GM12864 (cell line): ENCODE measurements at regions not wholly inside any gene's neighbourhood (a gene's known extent, or its start where the extent isn't known, plus 50 kb on each side); places are given as distances from the start of the nearest gene placed in this dataset.

Source experiments
- DNase-seq: peaks from one replicate; pipeline ENCODE4 v3.0.0-alpha.2; 2011; ENCODE audit warnings: low read depth
- H3K4me3 ChIP-seq: 2 replicates; pipeline ENCODE4 v1.5.1; 2011; ENCODE audit warnings: mild to moderate bottlenecking, low read depth, low read length, control low read depth
- TF ChIP-seq, protein P1 (sequence below): IDR thresholded peaks from 2 replicates; pipeline ENCODE4 v1.5.1; 2011; ENCODE audit warnings: low read depth, mild to moderate bottlenecking, moderate library complexity, low read length, control low read depth, inconsistent platforms; ENCODE audit errors: missing control alignments

DNA sequence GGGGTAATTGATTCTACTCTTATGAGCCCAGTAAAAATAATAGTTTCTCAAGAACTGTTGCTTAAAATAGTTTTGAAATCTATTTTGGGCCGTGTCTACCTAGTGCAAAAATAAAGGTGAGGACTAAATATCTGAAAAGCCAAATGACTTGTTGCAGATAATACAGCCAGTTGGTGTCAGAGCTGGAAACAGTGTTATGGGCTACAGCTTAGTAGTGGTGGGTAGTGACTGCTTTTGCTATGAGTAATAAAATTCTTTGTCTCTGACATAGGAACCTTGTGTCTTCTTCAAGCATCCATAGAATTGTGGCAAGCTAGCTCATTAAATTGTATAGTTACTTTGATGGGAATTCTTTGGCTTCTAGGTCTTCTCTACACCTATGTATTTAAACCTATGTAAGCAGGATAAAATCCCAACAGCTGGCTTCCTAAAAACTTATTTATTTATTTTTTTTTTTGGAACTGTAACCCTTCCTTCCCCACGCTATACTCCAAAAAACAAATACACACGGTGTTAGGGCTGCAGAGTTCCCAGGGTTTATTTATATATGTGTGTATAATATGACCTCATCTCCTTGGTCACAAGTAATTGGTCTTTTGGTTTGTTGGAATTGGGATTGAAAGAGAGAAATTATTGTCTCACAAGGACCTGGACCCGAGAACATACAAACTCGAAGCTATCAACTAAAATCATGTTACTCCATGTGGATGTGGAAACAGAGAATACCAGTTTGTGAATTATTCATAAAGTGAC, 138.0 kb downstream of the NUDT12 start:
- TF ChIP-seq, protein P1, sequence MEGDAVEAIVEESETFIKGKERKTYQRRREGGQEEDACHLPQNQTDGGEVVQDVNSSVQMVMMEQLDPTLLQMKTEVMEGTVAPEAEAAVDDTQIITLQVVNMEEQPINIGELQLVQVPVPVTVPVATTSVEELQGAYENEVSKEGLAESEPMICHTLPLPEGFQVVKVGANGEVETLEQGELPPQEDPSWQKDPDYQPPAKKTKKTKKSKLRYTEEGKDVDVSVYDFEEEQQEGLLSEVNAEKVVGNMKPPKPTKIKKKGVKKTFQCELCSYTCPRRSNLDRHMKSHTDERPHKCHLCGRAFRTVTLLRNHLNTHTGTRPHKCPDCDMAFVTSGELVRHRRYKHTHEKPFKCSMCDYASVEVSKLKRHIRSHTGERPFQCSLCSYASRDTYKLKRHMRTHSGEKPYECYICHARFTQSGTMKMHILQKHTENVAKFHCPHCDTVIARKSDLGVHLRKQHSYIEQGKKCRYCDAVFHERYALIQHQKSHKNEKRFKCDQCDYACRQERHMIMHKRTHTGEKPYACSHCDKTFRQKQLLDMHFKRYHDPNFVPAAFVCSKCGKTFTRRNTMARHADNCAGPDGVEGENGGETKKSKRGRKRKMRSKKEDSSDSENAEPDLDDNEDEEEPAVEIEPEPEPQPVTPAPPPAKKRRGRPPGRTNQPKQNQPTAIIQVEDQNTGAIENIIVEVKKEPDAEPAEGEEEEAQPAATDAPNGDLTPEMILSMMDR = no peak
- H3K4me3 ChIP-seq = no peak overlapping the region
- no peak for DNase-seq

DNA sequence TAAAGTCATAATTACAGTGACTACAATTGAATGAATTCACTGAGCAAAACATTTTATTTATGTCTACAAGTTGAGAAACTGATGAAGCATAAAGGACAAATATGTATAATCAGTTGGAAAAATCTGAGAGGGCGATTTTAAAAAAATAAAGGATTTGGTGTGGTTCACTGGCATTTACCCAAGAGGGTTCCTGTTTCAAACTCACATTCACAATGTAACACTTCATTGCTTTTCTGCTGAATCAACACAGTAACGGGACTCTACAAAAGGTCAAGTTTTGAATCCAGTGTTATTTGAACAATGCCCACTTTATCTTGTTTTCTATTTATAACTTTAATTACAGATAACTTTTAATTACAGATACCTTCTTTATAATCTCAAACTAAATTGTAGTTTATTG, 138.6 kb downstream of the NUDT12 start:
- no peak for DNase-seq
- TF ChIP-seq, protein P1 = no peak
- no peak overlapping the region for H3K4me3 ChIP-seq

DNA sequence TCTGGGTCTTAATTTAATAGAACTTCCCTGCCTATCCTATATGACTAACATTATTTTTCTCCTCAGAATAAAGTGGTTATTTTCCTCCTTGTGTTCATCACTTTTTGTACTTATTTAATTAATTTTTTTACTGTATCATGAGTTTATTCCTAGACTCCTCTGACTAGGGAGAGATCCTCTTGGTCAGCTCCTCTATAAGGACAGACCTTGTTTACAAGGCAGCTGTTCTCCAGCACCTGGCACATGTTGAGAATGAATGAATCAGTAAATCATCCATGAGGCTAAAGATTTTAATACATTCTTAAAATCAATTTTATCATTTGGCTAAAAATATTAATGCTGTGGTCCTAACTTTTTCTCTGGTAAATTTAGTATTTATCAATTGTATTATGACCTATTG, 139.8 kb downstream of the NUDT12 start:
- no peak for DNase-seq
- H3K4me3 ChIP-seq = no peak overlapping the region
- TF ChIP-seq, protein P1 = no peak

DNA sequence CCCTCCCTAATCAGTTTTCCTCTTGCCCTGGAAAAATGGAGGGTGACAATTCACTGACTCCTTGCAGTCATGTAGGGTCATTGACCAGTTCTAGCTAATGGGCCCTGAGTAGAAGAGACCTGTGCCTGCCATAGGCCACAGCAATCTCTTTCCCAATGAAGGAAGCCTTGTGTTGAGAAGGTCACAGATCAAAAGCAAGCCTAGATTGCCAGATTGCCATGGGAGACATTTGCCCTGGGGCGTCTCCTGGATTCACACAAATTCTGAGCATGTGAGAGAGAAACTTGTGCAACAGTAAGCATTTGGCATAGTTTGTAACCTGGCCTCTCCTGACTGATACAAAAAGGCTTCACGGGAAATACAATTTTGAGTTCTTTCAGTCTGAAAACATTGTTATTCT, 148.0 kb downstream of the NUDT12 start:
- H3K4me3 ChIP-seq = no peak overlapping the region
- DNase-seq = no peak
- TF ChIP-seq, protein P1 = no peak

DNA sequence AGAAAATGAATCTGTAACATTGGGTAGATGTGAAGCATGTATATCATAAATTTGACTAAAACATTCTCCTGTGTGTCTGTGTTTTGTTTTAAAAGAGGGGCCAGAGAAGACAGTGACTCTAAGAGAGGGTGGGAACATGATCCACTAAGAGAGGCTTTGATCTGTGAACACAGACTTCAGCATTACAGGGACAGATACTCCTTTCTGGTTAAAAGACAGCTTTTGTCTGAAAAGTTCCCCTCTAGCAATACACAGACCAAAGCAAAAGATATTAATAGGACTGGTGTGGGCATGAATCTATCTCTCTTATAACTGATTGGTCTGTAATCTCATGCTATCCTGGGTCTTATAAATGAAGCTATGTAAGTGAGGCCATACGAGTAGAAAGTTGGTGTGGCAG, 150.9 kb downstream of the NUDT12 start:
- no peak overlapping the region for H3K4me3 ChIP-seq
- DNase-seq = no peak
- TF ChIP-seq, protein P1 = no peak

DNA sequence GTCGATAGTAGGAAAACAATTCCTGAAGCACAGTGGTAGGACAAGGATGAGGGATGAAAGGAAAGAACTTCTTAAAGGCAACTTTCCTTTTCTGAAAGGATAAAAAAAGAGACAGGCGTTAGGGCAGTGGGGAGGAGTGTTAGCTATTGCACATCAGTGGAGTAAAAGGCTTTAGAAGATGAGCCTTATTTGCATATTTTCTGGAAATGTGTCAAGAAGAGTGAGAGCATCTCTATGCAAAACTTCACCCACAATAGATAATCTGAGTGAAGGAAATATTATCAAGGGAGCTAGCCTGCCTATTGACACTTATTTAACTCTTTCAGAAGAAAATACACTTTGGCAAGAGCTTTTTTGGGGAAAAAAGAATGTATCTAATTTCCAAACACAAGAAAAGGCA, 151.6 kb downstream of the MACIR start:
- no peak overlapping the region for H3K4me3 ChIP-seq
- no peak for DNase-seq
- TF ChIP-seq, protein P1 = no peak
